ENCODE measurements at regions not wholly inside any gene's neighbourhood (a gene's known extent, or its start where the extent isn't known, plus 50 kb on each side); places are given as distances from the start of the nearest gene placed in this dataset.

DNA sequence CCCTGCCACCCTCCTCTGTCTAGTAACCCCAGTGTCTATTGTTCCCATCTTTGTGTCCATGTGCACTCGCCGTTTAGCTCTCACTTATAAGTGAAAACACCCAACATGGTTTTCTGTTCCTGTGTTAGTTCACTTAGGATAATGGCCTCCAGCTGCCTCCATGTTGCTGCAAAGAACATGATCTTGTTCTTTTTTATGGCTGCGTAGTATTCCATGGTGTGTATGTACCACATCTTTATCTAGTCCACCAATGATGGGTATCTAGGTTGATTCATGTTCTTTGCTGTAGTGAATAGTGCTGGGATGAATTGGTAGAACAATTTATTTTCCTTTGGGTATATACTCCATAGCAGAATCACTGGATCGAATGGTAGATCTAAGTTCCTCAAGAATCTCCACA is 51.0 kb upstream of the RFLNA start (continued):
- TF ChIP-seq RFX5 (IDR thresholded peaks at IDR 0.05; ENCODE audit: borderline replicate concordance, low read depth, low read length) (no peak), CHD2 (IDR thresholded peaks at IDR 0.05; ENCODE audit: low read length) (no peak), YY1 (IDR thresholded peaks at IDR 0.05; ENCODE audit: low read depth, low read length) (no peak), SP1 (IDR thresholded peaks at IDR 0.05; ENCODE audit: low read depth, low read length) (no peak), RXRA (IDR thresholded peaks at IDR 0.05; ENCODE audit: insufficient read depth, low read depth, low read length) (no peak)
- TF ChIP-seq, protein P1, sequence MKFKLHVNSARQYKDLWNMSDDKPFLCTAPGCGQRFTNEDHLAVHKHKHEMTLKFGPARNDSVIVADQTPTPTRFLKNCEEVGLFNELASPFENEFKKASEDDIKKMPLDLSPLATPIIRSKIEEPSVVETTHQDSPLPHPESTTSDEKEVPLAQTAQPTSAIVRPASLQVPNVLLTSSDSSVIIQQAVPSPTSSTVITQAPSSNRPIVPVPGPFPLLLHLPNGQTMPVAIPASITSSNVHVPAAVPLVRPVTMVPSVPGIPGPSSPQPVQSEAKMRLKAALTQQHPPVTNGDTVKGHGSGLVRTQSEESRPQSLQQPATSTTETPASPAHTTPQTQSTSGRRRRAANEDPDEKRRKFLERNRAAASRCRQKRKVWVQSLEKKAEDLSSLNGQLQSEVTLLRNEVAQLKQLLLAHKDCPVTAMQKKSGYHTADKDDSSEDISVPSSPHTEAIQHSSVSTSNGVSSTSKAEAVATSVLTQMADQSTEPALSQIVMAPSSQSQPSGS (IDR thresholded peaks at IDR 0.05; ENCODE audit: low read length), result no peak
